Neuron (in vitro differentiated cells): ENCODE measurements at regions not wholly inside any gene's neighbourhood (a gene's known extent, or its start where the extent isn't known, plus 50 kb on each side); places are given as distances from the start of the nearest gene placed in this dataset.

Source experiments
- H2AFZ ChIP-seq: one replicate; pipeline ENCODE4 v1.6.1; 2013; ENCODE audit warnings: low read depth, mild to moderate bottlenecking, inconsistent platforms, low read length, moderate library complexity
- H3K27me3 ChIP-seq: one replicate; pipeline ENCODE4 v1.6.1; 2013; ENCODE audit warnings: low read length; ENCODE audit not compliant: insufficient read depth
- H3K36me3 ChIP-seq: one replicate; pipeline ENCODE4 v1.6.1; 2013; ENCODE audit warnings: low read length; ENCODE audit not compliant: insufficient read depth
- H3K4me1 ChIP-seq: one replicate; pipeline ENCODE4 v1.6.1; 2013; ENCODE audit warnings: low read length; ENCODE audit not compliant: insufficient read depth
- H3K4me3 ChIP-seq: 2 replicates; pipeline ENCODE4 v1.5.1; 2013; ENCODE audit warnings: mild to moderate bottlenecking, low read length, moderate library complexity
- H3K9me3 ChIP-seq: one replicate; pipeline ENCODE4 v1.6.1; 2013; ENCODE audit warnings: low read length

- Histone ChIP-seq H3K27me3 (no peaks in the 10 kb centered on the region), H3K9me3 (no peaks in the 10 kb centered on the region), H3K4me3 (no peak overlapping the region), H3K4me1 (peaks cover 8% of the 10 kb centered on the region), H3K36me3 (no peaks in the 10 kb centered on the region), H2AFZ (peak overlapping the region; percentile 53)
Measured at GRCh38 chr18:68147728-68148127, 567.2 kb downstream of the TMX3 start.

GRCh38 chr18:68121826-68122225 is 593.1 kb downstream of the TMX3 start:
- Histone ChIP-seq H3K4me3 (no peak overlapping the region), H3K36me3 (no peaks in the 10 kb centered on the region), H3K9me3 (no peaks in the 10 kb centered on the region), H3K27me3 (no peaks in the 10 kb centered on the region), H2AFZ (peak overlapping the region; percentile 26), H3K4me1 (no peaks in the 10 kb centered on the region)

GRCh38 chr18:68121308-68121707 is 593.6 kb downstream of the TMX3 start:
- H3K4me3 ChIP-seq = no peak overlapping the region
- no peaks in the 10 kb centered on the region for H3K27me3 ChIP-seq
- H2AFZ ChIP-seq = peak overlapping the region; percentile 26
- no peaks in the 10 kb centered on the region for H3K36me3 ChIP-seq
- no peaks in the 10 kb centered on the region for H3K4me1 ChIP-seq
- no peaks in the 10 kb centered on the region for H3K9me3 ChIP-seq

GRCh38 chr18:68114989-68115388 is 598.5 kb upstream of the DSEL start:
- no peaks in the 10 kb centered on the region for H3K9me3 ChIP-seq

GRCh38 chr18:68104036-68104435 is 587.5 kb upstream of the DSEL start:
- Histone ChIP-seq H2AFZ (no peak overlapping the region), H3K27me3 (no peaks in the 10 kb centered on the region), H3K36me3 (no peaks in the 10 kb centered on the region), H3K9me3 (no peaks in the 10 kb centered on the region), H3K4me1 (no peaks in the 10 kb centered on the region), H3K4me3 (no peak overlapping the region)

More at GRCh38 chr18:68114989-68115388, 598.5 kb upstream of the DSEL start:
- Histone ChIP-seq H3K36me3 (no peaks in the 10 kb centered on the region), H2AFZ (no peak overlapping the region), H3K27me3 (no peaks in the 10 kb centered on the region), H3K4me3 (no peak overlapping the region), H3K4me1 (no peaks in the 10 kb centered on the region)

- no peaks in the 10 kb centered on the region for H3K9me3 ChIP-seq
- H3K4me1 ChIP-seq = no peaks in the 10 kb centered on the region
- H3K36me3 ChIP-seq = no peaks in the 10 kb centered on the region
- no peaks in the 10 kb centered on the region for H3K27me3 ChIP-seq
- no peak overlapping the region for H3K4me3 ChIP-seq
- H2AFZ ChIP-seq = no peak overlapping the region
Measured at GRCh38 chr18:68103561-68103960, 587.0 kb upstream of the DSEL start.

- H3K4me1 ChIP-seq = no peaks in the 10 kb centered on the region
- no peaks in the 10 kb centered on the region for H3K36me3 ChIP-seq
- no peaks in the 10 kb centered on the region for H3K27me3 ChIP-seq
- no peaks in the 10 kb centered on the region for H3K9me3 ChIP-seq
- no peak overlapping the region for H2AFZ ChIP-seq
- H3K4me3 ChIP-seq = no peak overlapping the region
Measured at GRCh38 chr18:68102117-68102516, 585.6 kb upstream of the DSEL start.

GRCh38 chr18:68098655-68099054 is 582.1 kb upstream of the DSEL start:
- no peaks in the 10 kb centered on the region for H3K27me3 ChIP-seq
- no peak overlapping the region for H2AFZ ChIP-seq
- H3K36me3 ChIP-seq = no peaks in the 10 kb centered on the region
- no peaks in the 10 kb centered on the region for H3K4me1 ChIP-seq
- no peak overlapping the region for H3K4me3 ChIP-seq
- H3K9me3 ChIP-seq = no peaks in the 10 kb centered on the region

GRCh38 chr18:68086481-68086880 is 570.0 kb upstream of the DSEL start:
- Histone ChIP-seq H3K27me3 (no peaks in the 10 kb centered on the region), H3K9me3 (no peaks in the 10 kb centered on the region), H2AFZ (no peak overlapping the region), H3K4me3 (no peak overlapping the region), H3K36me3 (no peaks in the 10 kb centered on the region), H3K4me1 (peaks cover 8% of the 10 kb centered on the region)

GRCh38 chr18:68085251-68085650 is 568.7 kb upstream of the DSEL start:
- no peak overlapping the region for H3K4me3 ChIP-seq
- H2AFZ ChIP-seq = no peak overlapping the region
- H3K9me3 ChIP-seq = no peaks in the 10 kb centered on the region
- H3K36me3 ChIP-seq = no peaks in the 10 kb centered on the region
- peaks cover 8% of the 10 kb centered on the region for H3K4me1 ChIP-seq
- no peaks in the 10 kb centered on the region for H3K27me3 ChIP-seq

GRCh38 chr18:68083776-68084175 is 567.3 kb upstream of the DSEL start:
- no peaks in the 10 kb centered on the region for H3K27me3 ChIP-seq
- H3K36me3 ChIP-seq = no peaks in the 10 kb centered on the region
- H2AFZ ChIP-seq = no peak overlapping the region
- no peak overlapping the region for H3K4me3 ChIP-seq
- H3K4me1 ChIP-seq = peaks cover 10% of the 10 kb centered on the region
- no peaks in the 10 kb centered on the region for H3K9me3 ChIP-seq

GRCh38 chr18:68083131-68083530 is 566.6 kb upstream of the DSEL start:
- Histone ChIP-seq H3K9me3 (no peaks in the 10 kb centered on the region), H3K36me3 (no peaks in the 10 kb centered on the region), H3K27me3 (no peaks in the 10 kb centered on the region), H2AFZ (no peak overlapping the region), H3K4me1 (peaks cover 11% of the 10 kb centered on the region), H3K4me3 (no peak overlapping the region)

- H3K9me3 ChIP-seq = peaks cover 8% of the 10 kb centered on the region
- no peak overlapping the region for H3K4me3 ChIP-seq
- no peak overlapping the region for H2AFZ ChIP-seq
Measured at GRCh38 chr18:68072744-68073143, 556.2 kb upstream of the DSEL start.

GRCh38 chr18:68060871-68061270 is 544.4 kb upstream of the DSEL start:
- H3K36me3 ChIP-seq = no peaks in the 10 kb centered on the region
- no peak overlapping the region for H3K4me3 ChIP-seq
- no peaks in the 10 kb centered on the region for H3K27me3 ChIP-seq
- no peaks in the 10 kb centered on the region for H3K9me3 ChIP-seq
- H3K4me1 ChIP-seq = no peaks in the 10 kb centered on the region
- peak overlapping the region; percentile 46 for H2AFZ ChIP-seq

More at GRCh38 chr18:68072744-68073143, 556.2 kb upstream of the DSEL start:
- peaks cover 17% of the 10 kb centered on the region for H3K4me1 ChIP-seq
- no peaks in the 10 kb centered on the region for H3K27me3 ChIP-seq
- no peaks in the 10 kb centered on the region for H3K36me3 ChIP-seq
